Ovary (tissue), 3 donors: ENCODE measurements at regions not wholly inside any gene's neighbourhood (a gene's known extent, or its start where the extent isn't known, plus 50 kb on each side); places are given as distances from the start of the nearest gene placed in this dataset.

Source experiments
- EP300 ChIP-seq: sonication (generic); formaldehyde crosslinking; IDR thresholded peaks from one replicate; pipeline ENCODE4 v1.6.1; 2017; ENCODE audit warnings: antibody characterized with exemption
- TF ChIP-seq, protein P1 (sequence below), 3 donors: fragments of 450-650 bp in 2 of 3; fragments of 200-600 bp in 1 of 3; IDR thresholded peaks; one replicate each; pipeline versions ENCODE4 v1.5.1 to v1.8.0; 2016 to 2022; ENCODE audit warnings: antibody characterized with exemption in 3 of 3, mild to moderate bottlenecking in 1 of 3
- donor health status: DM: no; HTN: no; CAD: no.

DNA sequence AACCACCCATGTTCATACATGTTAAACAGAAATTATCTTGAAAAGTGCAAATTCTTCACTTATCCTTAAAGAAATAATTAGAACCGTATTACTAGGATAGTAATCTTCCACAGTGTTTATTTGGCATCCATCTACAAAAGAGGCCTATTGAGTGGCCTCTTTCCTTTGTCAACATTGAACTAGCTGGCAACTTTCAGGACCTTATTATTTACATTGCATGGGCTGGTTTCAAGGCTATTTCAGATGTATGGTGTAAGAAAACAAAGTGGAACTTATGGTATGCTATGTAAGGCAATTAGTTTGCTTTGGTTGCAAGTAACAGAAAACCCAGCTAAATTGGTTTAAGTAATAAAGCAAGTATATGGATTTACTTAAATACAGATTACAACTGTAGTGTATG lies 324.6 kb downstream of the RBM43 start:
- TF ChIP-seq, protein P1, sequence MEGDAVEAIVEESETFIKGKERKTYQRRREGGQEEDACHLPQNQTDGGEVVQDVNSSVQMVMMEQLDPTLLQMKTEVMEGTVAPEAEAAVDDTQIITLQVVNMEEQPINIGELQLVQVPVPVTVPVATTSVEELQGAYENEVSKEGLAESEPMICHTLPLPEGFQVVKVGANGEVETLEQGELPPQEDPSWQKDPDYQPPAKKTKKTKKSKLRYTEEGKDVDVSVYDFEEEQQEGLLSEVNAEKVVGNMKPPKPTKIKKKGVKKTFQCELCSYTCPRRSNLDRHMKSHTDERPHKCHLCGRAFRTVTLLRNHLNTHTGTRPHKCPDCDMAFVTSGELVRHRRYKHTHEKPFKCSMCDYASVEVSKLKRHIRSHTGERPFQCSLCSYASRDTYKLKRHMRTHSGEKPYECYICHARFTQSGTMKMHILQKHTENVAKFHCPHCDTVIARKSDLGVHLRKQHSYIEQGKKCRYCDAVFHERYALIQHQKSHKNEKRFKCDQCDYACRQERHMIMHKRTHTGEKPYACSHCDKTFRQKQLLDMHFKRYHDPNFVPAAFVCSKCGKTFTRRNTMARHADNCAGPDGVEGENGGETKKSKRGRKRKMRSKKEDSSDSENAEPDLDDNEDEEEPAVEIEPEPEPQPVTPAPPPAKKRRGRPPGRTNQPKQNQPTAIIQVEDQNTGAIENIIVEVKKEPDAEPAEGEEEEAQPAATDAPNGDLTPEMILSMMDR (IDR thresholded peaks at IDR 0.05) = no peak
- no peak for TF ChIP-seq EP300
